ENCODE measurements at regions not wholly inside any gene's neighbourhood (a gene's known extent, or its start where the extent isn't known, plus 50 kb on each side); places are given as distances from the start of the nearest gene placed in this dataset.

DNA sequence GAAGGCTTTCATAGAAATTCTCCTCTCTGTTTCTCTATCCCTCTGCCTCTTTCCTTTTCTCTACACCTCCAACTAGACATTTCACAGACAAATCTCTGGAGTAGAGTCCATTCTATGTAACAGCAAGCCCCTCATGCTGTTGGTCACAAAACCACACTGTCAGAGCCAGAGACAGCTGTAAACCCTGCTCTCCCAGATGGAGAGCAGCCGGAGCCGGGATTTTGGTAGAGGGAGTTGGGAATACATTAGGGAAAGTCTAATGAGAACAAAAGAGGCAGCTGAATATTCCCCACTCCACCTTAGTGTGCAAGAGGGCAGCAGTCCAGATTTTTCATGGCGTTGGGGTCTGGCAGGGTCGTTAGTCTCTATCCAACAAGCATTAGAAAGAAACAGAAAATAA is 68.3 kb upstream of the EDN1 start:
- no peak for DNase-seq (ENCODE audit: low read depth)
- no peak for TF ChIP-seq CTCF (IDR thresholded peaks at IDR 0.05; ENCODE audit: low read depth, low read length, missing control alignments)
- no peak overlapping the region for H3K4me3 ChIP-seq (ENCODE audit: low read depth, low read length)

GRCh38 chr6:12222405-12223366 is 67.5 kb upstream of the EDN1 start:
- no peak overlapping the region for H3K4me3 ChIP-seq (ENCODE audit: low read depth, low read length)
- TF ChIP-seq CTCF (IDR thresholded peaks at IDR 0.05; ENCODE audit: low read depth, low read length, missing control alignments) = no peak
- no peak for DNase-seq (ENCODE audit: low read depth)

GRCh38 chr6:12223383-12223782 is 66.8 kb upstream of the EDN1 start:
- no peak for TF ChIP-seq CTCF (IDR thresholded peaks at IDR 0.05; ENCODE audit: low read depth, low read length, missing control alignments)
- DNase-seq (ENCODE audit: low read depth) = no peak
- no peak overlapping the region for H3K4me3 ChIP-seq (ENCODE audit: low read depth, low read length)

DNA sequence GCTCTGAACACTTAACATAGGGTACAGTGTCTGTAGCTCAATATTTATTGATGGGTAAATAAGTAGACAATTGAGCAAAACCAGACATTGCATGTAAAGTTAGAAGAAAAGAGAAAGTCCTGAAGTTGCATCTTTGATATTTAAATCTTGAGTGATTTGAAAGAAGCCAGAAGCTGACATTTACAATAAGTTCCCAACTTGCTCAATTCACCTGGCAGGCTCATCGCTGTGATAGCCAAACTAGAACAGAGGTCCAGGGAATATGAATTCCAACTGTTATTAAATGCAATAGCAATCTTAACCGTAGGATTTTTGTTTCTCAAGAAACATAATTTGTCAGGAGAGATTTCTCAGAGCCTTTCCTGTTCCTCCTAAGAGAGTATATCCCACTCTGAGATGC is 65.9 kb upstream of the EDN1 start:
- no peak for TF ChIP-seq CTCF (IDR thresholded peaks at IDR 0.05; ENCODE audit: low read depth, low read length, missing control alignments)
- no peak overlapping the region for H3K4me3 ChIP-seq (ENCODE audit: low read depth, low read length)
- no peak for DNase-seq (ENCODE audit: low read depth)

DNA sequence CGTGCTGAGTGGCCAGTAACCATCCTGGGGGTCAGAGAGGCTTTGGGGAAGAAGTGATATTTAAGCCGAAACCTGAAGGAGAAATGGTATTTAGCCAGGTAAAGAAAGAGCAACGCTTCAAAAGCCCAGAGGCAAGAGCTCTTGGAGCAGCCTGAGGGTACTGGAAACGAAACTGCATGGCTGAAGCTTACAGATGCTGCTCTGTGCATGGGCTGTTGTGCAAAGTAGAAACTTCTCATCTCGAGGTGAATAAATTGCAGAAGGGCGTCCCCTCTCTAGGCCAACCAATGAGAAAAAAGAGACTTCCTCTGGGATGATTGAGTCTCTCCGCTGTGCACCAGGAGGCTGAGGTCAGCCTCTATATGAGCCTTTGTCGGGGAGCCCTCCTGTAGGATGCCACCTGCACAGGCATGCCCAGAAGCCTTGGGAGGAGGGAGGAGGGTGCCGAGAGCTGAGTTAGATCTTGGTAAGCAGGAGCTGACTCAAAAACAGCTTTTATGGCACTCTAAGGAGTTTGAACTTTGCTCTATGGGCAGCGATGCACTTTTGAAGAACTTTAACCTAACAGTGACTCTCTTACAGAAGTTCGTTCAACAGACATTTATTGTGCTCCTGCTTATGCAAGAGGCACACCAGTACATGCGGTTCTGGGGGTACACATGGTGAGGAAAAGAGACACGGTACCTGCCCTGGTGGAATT is 61.6 kb upstream of the EDN1 start:
- no peak for DNase-seq (ENCODE audit: low read depth)
- no peak overlapping the region for H3K4me3 ChIP-seq (ENCODE audit: low read depth, low read length)
- TF ChIP-seq CTCF (IDR thresholded peaks at IDR 0.05; ENCODE audit: low read depth, low read length, missing control alignments) = no peak

DNA sequence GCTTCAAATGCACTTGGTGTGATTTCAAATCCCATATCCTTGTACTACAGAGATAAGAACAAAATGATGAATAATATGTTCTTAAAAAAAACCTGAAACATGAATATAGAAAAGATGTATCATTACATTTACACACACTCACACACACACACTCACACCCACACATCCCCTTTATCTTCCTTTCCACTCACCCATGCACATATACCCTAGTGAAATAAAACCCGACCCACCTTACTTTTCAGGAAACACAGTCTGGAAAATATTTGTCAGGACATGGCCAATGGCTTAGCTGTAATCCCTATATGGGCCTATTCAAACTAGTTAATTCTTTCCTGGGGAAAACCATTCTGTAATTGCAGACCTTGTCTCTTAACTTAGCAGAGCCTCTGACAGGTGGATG is 60.8 kb upstream of the EDN1 start:
- H3K4me3 ChIP-seq (ENCODE audit: low read depth, low read length) = no peak overlapping the region
- TF ChIP-seq CTCF (IDR thresholded peaks at IDR 0.05; ENCODE audit: low read depth, low read length, missing control alignments) = no peak
- DNase-seq (ENCODE audit: low read depth) = no peak
